ENCODE measurements at regions not wholly inside any gene's neighbourhood (a gene's known extent, or its start where the extent isn't known, plus 50 kb on each side); places are given as distances from the start of the nearest gene placed in this dataset.
"Not testable (repeated sequence)": the region's sequence is repeated elsewhere in the genome, so short reads cannot be mapped to it uniquely, and the experiment has no call there.

- DNase-seq: no peak
Observed at GRCh38 chr6:165843121-165843520, 180.1 kb upstream of the PDE10A start.

DNA sequence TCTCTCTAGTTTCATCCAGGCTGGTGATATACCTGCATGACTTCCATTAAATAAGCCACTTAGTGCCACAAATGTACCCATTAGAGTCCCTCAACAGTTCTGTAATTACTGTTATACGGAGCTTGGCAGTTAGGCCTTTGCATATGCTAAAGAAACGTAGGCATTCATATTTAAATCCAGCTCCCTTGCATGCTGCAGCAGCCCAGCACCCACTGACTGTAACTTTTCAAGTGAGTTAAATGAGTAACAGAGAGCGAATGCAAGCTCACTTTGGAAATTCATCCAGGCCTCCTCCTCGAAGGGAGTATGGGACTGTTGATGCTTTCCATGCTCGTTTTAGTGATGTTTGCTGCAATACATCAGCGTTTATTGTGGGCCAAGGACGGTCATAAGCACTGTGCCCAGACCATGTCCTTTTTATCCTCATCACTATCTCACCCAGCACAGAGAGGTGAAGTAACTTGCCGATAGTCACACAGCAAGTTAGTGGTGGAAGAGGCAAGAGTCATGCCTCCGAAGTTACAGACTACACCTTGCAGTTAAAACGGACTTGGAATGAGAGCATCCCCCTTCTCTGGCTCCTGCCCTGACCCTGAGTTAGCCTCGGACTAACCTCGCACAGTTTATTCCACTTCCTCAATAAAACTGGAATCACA is 179.4 kb upstream of the PDE10A start:
- DNase-seq: no peak

DNA sequence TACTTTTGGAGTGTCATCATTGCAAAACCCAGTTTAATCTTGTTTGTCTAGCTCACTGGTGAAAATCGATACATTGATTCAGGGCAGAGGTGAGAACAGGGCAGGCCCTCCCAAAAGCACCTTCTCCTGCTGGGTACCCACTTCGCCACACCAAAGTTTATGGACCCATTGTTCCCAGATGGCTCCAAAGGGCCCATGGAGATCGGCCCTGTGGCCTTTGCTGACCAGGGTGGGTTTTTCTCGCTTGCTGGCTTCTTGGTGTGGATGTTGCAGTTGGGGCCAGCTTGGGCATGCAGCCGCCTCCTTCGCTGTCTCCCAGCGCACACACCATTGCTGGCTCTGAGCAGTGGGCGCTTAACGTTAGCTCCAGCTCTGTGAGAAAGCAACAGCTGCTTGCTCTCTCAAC is 178.1 kb upstream of the PDE10A start:
- DNase-seq: no peak

GRCh38 chr6:165837948-165838745 is 175.1 kb upstream of the PDE10A start:
- no peak for DNase-seq

DNA sequence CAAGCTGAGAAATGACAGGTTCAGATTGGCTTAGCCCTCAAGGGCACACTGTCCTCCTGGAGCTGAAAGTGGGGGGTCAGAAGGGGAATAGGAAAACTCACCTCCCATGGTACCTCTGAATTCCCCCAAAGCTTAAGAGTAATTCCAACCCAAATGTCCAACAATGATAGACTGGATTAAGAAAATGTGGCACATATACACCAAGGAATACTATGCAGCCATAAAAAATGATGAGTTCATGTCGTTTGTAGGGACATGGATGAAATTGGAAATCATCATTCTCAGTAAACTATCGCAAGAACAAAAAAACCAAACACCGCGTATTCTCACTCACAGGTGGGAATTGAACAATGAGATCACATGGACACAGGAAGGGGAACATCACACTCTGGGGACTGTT is 173.6 kb upstream of the PDE10A start:
- DNase-seq: not testable (repeated sequence)

- no peak for DNase-seq
Observed at GRCh38 chr6:165835410-165835851, 172.4 kb upstream of the PDE10A start.

DNA sequence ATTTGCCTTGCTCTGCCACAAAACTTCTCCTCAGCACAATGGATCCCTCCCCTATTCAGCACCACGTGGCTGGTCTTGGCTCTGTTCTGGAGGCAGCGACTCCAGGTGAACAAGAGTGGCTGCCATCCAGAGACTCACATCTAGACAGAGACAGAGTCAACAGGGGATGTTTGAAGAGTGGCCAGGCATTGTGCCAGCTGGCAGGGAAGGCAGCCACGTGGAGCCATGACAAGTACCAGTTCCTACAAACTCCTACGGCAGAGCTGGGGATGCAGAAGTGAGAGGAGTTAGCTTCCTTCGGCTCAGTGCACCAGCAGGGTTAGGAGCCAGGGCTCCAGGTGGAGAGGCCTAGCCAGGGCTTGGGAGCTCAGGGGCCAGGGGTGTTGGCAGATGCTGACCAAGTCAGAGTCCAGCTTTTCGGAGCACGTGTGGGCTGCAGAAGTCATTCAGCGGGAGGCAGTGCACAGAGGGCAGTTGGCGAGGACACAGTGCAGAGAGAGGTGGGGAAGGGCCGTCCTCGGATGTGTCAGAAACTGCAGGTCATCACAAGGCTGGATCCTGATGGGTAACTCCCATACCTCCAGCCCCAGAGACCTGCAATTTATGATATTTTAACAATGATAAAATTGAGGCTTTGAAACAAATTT is 171.7 kb upstream of the PDE10A start:
- no peak for DNase-seq

- DNase-seq: no peak
Observed at GRCh38 chr6:165833355-165833754, 170.3 kb upstream of the PDE10A start.

DNA sequence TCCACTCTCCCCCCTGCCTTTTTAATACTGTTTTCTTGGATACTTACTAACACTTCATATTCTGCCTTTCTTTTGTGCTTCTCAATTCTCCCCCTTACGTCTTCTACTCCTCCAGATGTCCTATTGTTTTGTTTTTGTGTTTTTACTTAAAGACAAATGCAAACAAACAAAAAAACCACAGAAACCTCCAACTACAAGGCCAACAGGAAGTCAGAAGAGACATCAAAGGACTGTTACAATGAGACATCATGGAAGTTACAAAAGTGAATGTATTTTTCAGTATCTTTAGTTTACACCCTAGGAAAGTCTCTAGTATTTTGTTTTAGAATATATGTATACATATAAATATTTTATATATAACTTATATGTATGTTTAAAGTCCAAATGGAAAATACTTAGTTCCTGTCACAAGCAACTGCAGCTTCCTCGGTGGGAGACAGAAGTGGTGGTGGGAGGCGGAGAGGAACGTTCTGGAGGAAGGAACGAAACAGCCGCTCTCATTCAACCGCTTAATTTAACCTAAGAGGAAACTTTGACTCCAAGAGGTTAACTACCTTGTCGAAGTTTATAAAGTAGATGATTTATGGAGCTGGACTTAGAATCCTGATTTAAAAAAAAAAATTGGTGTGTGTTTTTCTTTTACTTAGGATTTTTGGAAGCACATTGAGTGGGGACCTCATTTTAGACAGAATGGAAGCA is 168.9 kb upstream of the PDE10A start:
- no peak for DNase-seq

- no peak for DNase-seq
Observed at GRCh38 chr6:165830761-165831160, 167.7 kb upstream of the PDE10A start.

DNA sequence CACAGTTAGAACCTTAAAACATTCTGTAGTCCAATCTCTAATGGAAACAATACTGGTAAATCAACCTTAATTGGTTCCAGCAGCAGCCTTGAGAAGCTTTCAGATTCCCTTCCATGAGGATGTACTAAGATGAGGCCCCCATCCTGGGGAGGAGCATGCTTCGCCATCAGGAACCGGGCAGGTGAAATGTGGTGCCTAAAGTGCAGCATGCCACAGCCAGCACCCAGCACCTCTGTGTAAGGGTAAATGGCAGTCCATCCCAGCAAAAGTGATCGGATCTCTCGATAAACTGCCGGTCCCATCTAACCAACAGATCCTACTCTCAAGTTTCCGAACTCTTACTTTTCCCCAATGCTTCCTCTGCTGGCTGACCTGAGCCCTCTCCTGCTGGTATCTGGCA is 166.3 kb upstream of the PDE10A start:
- no peak for DNase-seq

GRCh38 chr6:165827190-165827518 is 164.1 kb upstream of the PDE10A start:
- DNase-seq: no peak

- no peak for DNase-seq
Observed at GRCh38 chr6:165826487-165827189, 163.6 kb upstream of the PDE10A start.

- no peak for DNase-seq
Observed at GRCh38 chr6:165825256-165825815, 162.3 kb upstream of the PDE10A start.

DNA sequence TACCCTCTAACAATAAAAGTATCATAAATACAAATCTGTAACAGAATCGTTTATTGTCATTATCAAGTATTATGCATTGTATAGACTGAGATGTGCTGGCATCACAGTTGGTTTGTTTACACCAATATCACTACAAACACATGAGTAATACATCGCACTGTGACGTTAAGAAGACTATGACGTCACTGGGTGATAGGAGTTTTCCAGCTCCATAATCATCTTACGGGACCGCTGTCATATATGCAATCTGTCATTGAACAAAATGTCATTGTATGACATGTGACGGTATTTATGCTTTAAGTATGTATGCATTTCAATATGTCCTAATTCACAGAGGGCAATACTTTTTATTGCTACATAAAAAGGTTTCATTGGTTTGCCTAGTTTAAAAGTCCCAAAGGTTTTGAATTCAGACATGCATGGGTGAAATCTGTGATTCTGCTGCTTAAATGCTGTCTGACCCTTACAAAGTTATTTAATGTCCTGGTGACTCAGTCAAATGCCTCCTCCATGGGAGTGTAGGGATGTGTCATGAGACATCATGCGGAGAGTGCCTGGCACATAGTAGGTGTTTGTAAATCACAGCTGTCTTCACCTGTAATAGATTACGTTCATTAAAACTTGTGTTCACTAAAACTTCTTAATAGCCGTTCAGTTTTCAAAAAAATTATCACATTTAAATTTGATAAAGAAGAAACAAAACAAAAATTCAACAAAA is 160.7 kb upstream of the PDE10A start:
- DNase-seq: no peak

- no peak for DNase-seq
Observed at GRCh38 chr6:165822501-165822900, 159.5 kb upstream of the PDE10A start.

DNA sequence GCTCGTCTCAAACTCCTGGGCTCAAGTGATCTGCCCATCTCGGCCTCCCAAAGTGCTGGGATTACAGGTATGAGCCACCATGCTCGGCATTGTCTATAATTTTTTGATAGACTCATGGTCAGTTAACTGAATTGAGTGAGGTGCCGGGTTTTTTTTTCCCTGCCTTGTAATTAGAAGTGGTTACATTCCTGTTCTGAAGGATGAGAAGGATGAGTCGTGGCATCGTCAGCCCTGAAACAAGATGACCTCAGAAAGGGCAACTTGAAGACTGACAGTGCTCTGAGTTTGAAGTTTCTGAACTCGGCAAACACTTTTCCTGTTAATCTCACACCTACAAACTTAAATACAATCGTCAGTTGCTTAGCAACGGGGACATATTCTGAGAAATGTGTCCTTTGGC is 158.7 kb upstream of the PDE10A start:
- DNase-seq: no peak

DNA sequence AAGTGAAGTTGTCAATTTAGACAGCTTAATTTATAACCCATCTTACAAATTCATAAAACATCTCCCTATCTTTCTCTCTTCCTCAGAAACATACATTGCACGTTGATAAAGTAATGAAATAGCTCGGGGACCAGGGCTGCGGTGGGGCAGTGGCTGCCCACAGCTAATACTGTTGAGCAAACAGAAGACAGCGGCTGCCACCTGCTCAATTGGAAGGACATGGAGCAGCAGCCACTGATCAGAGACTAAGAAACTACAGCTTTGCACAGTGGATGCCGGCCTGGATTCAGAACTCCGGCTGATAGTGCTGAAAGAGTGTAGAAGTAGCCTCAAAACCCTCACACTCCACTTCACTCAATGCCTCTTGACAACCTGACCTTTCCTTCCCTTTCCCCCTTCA is 157.9 kb upstream of the PDE10A start:
- no peak for DNase-seq

GRCh38 chr6:165820407-165820806 is 157.4 kb upstream of the PDE10A start:
- no peak for DNase-seq

- no peak for DNase-seq
Observed at GRCh38 chr6:165819394-165819793, 156.4 kb upstream of the PDE10A start.

GRCh38 chr6:165818200-165818599 is 155.2 kb upstream of the PDE10A start:
- DNase-seq: no peak

DNA sequence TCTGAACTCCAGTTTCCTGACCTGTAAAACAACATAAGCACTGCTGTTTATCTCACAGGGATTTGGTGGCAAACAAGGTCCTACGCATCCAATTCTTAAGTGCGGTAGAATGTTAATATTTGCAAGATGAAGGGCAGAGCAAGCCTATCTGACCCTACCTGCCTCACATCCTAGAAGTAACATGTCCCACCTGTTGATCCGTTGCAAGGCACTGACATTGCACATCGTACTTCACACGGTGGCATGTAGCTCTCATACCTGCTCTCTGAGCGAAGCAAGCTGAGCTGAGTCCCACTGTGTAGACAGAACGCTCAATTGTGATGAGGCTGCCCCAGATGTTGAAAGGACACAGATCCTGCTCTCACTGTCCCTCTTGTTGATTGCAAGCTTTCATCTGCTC is 154.7 kb upstream of the PDE10A start:
- no peak for DNase-seq

Measured in stimulated activated CD4-positive, alpha-beta T cell treated with anti-CD3 and anti-CD28 coated beads, Interleukin-4, amount 100 ng/mL, for 1 hour (primary cell).